A673 (cell line): ENCODE measurements at regions not wholly inside any gene's neighbourhood (a gene's known extent, or its start where the extent isn't known, plus 50 kb on each side); places are given as distances from the start of the nearest gene placed in this dataset.

Experiments
- BruUV-seq: library from RNA; stranded (reverse); fragments of 400-500 nt; replicated peaks from 2 replicates; lab custom pipeline; 2021; lab: Mats Ljungman, UMichigan
- CTCF ChIA-PET: fragments of 300-600 bp; sonication (Branson Sonifier 250); formaldehyde crosslinking; loops from one replicate; lab custom pipeline; 2022; ENCODE audit warnings: antibody characterized with exemption; lab: Charles Lee
- POLR2A ChIA-PET: fragments of 300-600 bp; sonication (Branson Sonifier 250); formaldehyde crosslinking; loops from one replicate; lab custom pipeline; 2022; ENCODE audit warnings: antibody characterized with exemption; ENCODE audit not compliant: low non-redundant PET; lab: Charles Lee
- DNase-seq: peaks from one replicate; pipeline ENCODE4 v3.0.0-alpha.2; 2015; ENCODE audit warnings: low spot score
- H3K27ac ChIP-seq: fragments of 200-600 bp; sonication (generic); 2 replicates; pipeline ENCODE4 v1.5.1; 2016; ENCODE audit warnings: mixed run types, low read depth, mild to moderate bottlenecking, mixed read lengths, antibody characterized with exemption, low read length; ENCODE audit not compliant: poor library complexity, severe bottlenecking
- H3K27me3 ChIP-seq: fragments of 200-600 bp; sonication (generic); replicated peaks from 2 replicates; pipeline ENCODE4 v1.6.1; 2017; ENCODE audit warnings: mixed run types, low read depth, mild to moderate bottlenecking, mixed read lengths, antibody characterized with exemption, low read length; ENCODE audit not compliant: insufficient read depth, poor library complexity
- H3K36me3 ChIP-seq: fragments of 200-600 bp; sonication (generic); 2 replicates; pipeline ENCODE4 v1.6.1; 2016; ENCODE audit warnings: mixed run types, mild to moderate bottlenecking, mixed read lengths, antibody characterized with exemption, low read length; ENCODE audit not compliant: insufficient read depth, poor library complexity, severe bottlenecking
- H3K4me1 ChIP-seq: fragments of 200-600 bp; sonication (generic); 2 replicates; pipeline ENCODE4 v1.6.1; 2017; ENCODE audit warnings: mixed run types, mild to moderate bottlenecking, mixed read lengths, antibody characterized with exemption, low read length; ENCODE audit not compliant: insufficient read depth, poor library complexity, severe bottlenecking
- H3K4me3 ChIP-seq: fragments of 200-600 bp; sonication (generic); 2 replicates; pipeline ENCODE4 v1.5.1; 2016; ENCODE audit warnings: low read depth, mixed run types, mild to moderate bottlenecking, mixed read lengths, low read length; ENCODE audit not compliant: poor library complexity, severe bottlenecking
- H3K9me3 ChIP-seq: fragments of 200-600 bp; sonication (generic); 2 replicates; pipeline ENCODE4 v1.6.1; 2016; ENCODE audit warnings: mixed run types, low read depth, mild to moderate bottlenecking, mixed read lengths, antibody characterized with exemption, low read length; ENCODE audit not compliant: poor library complexity, severe bottlenecking
- EZH2 ChIP-seq: fragments of 200-600 bp; sonication (generic); IDR thresholded peaks from 2 replicates; pipeline ENCODE4 v1.6.1; 2017; ENCODE audit warnings: borderline replicate concordance, low read depth, mild to moderate bottlenecking, mixed read lengths, antibody characterized with exemption, low read length; ENCODE audit not compliant: poor library complexity, severe bottlenecking
- intact Hi-C: fragments of 100-400 bp; cut with micrococcal nuclease; formaldehyde crosslinking; loops from one replicate; pipeline ENCODE4 v1.10.0; 2022; ENCODE audit not compliant: unreplicated experiment
- TF ChIP-seq, protein P1 (sequence below): fragments of 300-800, 200-600 bp; sonication (generic); conservative IDR thresholded peaks from 2 replicates; pipeline ENCODE4 v1.5.1; 2017; ENCODE audit warnings: low read depth, mild to moderate bottlenecking, antibody characterized with exemption, low read length, moderate library complexity, mixed read lengths

- TF ChIP-seq EZH2 = no peak
- TF ChIP-seq, protein P1, sequence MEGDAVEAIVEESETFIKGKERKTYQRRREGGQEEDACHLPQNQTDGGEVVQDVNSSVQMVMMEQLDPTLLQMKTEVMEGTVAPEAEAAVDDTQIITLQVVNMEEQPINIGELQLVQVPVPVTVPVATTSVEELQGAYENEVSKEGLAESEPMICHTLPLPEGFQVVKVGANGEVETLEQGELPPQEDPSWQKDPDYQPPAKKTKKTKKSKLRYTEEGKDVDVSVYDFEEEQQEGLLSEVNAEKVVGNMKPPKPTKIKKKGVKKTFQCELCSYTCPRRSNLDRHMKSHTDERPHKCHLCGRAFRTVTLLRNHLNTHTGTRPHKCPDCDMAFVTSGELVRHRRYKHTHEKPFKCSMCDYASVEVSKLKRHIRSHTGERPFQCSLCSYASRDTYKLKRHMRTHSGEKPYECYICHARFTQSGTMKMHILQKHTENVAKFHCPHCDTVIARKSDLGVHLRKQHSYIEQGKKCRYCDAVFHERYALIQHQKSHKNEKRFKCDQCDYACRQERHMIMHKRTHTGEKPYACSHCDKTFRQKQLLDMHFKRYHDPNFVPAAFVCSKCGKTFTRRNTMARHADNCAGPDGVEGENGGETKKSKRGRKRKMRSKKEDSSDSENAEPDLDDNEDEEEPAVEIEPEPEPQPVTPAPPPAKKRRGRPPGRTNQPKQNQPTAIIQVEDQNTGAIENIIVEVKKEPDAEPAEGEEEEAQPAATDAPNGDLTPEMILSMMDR = no peak
- BruUV-seq = no TSS peak
- Histone ChIP-seq H3K4me1 (peaks cover 8% of the 10 kb centered on the region), H3K4me3 (no peak overlapping the region), H3K27me3 (no peaks in the 10 kb centered on the region), H3K36me3 (no peaks in the 10 kb centered on the region), H3K27ac (no peak overlapping the region), H3K9me3 (no peaks in the 10 kb centered on the region)
- DNase-seq = no peak
- ChIA-PET CTCF (no interaction called here), POLR2A (no interaction called here)
- intact Hi-C loops = no loop called here
Observed at GRCh38 chr4:125983168-125983567, 668.4 kb downstream of the FAT4 start.

GRCh38 chr4:125985856-125986255 is 671.1 kb downstream of the FAT4 start:
- TF ChIP-seq, protein P1 = no peak
- TF ChIP-seq EZH2 = no peak
- Histone ChIP-seq H3K9me3 (no peaks in the 10 kb centered on the region), H3K36me3 (no peaks in the 10 kb centered on the region), H3K27me3 (no peaks in the 10 kb centered on the region), H3K4me1 (peaks cover 8% of the 10 kb centered on the region), H3K27ac (peak overlapping the region; percentile 51), H3K4me3 (no peak overlapping the region)
- ChIA-PET POLR2A (no interaction called here), CTCF (no interaction called here)
- intact Hi-C loops = no loop called here
- no TSS peak for BruUV-seq
- DNase-seq = peak; percentile 80

GRCh38 chr4:125986307-125986706 is 671.6 kb downstream of the FAT4 start:
- H3K4me3 ChIP-seq = no peak overlapping the region
- no peaks in the 10 kb centered on the region for H3K9me3 ChIP-seq
- TF ChIP-seq EZH2 = no peak
- TF ChIP-seq, protein P1 = no peak
- peaks cover 8% of the 10 kb centered on the region for H3K4me1 ChIP-seq
- ChIA-PET CTCF (no interaction called here), POLR2A (no interaction called here)
- intact Hi-C loops = no loop called here
- no peaks in the 10 kb centered on the region for H3K27me3 ChIP-seq
- BruUV-seq = no TSS peak
- no peaks in the 10 kb centered on the region for H3K36me3 ChIP-seq
- H3K27ac ChIP-seq = no peak overlapping the region
- DNase-seq = no peak
